Stimulated activated CD4-positive, alpha-beta T cell treated with anti-CD3 and anti-CD28 coated beads, Interleukin-1b, Interleukin-23, amount 100 ng/mL, for 24 hours (primary cell): ENCODE measurements at regions not wholly inside any gene's neighbourhood (a gene's known extent, or its start where the extent isn't known, plus 50 kb on each side); places are given as distances from the start of the nearest gene placed in this dataset.

ENCODE experiments used
- DNase-seq, 4 experiments: peaks; one replicate each; pipeline ENCODE4 v3.0.0-alpha.2; 2020; ENCODE audit warnings: low read depth in 4 of 4, low spot score in 1 of 4

DNA sequence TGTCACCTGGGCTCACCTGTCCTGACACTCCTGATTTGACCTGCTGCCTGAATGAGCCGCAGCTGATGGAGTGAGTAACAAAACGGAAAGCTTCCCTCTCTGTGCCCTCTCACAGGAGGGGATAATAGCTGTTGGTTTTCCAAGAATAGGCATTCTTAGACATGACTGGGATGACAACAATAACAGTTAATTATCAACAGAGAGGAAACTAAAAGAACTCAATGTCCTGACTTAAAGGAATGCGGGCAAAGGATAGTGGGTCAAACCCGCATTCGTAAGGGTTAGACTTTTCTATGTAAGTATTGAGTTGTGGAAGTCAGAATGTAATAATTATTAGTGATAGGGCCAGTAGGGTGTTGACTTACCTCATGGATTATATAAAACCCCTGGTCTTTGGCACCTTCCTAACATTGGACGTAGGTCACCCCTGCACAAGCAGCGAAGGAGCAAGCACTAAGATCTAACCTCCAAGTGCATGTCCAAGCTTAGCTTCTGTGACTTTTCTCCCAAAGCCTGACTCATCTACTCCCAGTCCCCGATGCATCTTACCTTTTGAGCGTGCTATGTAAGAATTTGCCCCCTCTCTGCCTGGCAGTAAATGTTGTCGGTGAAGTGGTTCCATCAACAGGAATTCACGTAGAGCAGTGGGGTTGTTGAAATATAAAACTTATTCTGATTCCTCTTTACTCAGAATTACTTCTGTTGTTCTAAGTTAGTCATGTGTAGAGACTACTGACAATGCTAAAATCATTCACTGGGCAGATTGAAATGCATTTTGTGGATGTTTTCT lies 442.3 kb downstream of the FGF9 start:
- no peak for DNase-seq

DNA sequence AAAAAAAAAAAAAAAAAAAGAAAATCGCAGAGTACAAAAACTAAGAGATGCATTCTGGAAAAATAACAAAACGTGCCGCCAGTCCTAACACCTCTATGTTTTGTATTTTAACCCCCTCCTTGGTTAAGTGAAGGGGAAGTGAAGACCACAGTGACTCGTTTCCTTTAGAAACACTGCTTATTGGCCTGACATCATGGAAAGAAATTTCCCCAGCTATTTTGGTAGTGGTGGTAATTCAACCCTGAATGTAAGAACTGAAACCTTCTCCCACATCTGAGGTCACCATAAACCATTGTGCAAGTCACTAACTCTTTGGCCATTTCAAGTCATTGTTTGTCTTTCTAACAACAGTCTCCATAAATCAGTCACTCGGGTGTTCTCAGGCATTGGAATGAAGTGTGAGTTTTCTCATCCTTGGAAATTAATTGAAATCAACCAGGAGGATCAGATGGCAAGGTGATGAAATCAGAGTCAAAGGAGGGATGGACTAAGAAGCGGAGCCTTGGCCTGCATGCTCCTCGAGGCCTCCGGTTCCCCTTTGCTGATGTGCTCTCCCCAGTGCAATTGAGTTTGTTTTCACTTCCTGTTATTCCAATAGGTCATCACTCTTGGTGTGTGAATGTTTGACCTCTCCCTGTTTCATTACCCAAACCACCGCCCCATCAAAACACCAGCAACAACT lies 443.9 kb downstream of the FGF9 start:
- DNase-seq, result no peak

DNA sequence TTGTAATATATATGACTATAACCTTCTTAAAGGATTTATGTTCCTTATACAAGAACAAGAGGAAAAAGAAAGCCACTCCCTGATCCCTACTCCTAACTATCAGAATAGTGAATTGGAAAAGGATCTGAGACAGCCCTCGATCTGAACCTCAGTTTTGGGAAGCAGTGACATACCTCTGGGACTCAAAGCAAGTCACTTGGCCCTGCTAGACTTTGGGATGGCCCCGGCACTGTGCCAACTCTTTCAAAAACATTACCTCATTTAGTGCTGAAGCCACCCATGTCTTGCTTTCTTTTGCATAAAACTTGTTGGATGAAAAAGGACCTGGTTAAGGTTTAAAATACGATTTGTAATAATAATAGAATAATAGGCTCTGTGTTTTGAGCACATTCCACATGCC lies 447.3 kb downstream of the FGF9 start:
- DNase-seq, result no peak

DNA sequence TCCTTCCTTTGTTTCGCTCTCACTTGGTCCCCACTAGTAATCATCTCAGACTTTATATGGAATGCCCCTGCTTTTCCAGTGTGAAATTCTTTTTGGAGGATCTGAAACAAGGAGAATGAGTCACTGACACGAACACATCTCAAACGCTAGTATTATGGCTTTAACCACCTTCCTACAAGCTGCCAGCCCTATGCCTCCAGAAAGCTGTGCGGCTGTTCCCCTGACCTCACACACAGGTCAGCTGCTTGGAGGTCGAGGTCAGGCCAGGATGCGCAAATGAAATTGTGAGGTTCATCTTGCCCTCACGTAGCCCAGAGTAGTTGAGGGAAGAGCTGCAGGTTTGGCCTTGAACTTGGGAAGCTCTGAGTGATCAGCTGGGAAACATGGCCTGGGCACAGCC lies 449.8 kb downstream of the FGF9 start:
- no peak for DNase-seq

DNA sequence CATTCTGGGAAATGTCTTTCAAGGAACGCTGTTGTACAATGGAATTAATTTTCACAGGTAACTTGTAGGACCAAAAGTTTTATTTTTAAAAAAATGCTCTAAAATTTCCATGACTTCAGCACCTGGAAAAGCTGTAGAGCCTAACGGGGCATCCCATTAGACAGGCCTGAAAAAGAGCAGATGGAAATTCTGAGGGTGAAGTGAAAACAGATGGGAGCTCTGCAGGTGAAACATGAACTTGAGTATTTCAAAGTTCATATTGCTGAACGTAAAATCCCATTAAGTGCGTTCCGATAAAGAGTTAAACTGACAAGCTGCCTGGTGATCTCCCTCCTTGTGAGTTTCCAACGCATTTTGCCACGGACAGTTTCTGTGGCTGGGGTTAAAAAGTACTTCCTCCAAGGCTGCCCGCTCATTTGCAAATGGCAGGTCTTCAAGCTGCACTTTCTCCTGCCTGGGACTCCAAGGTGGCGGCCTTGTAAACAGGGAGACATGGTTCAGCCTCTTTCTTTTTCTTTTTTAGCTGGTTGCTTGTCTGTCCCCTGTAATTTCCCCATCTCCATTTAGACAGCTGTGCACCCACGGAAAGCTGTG lies 450.4 kb downstream of the FGF9 start:
- DNase-seq, result no peak

DNA sequence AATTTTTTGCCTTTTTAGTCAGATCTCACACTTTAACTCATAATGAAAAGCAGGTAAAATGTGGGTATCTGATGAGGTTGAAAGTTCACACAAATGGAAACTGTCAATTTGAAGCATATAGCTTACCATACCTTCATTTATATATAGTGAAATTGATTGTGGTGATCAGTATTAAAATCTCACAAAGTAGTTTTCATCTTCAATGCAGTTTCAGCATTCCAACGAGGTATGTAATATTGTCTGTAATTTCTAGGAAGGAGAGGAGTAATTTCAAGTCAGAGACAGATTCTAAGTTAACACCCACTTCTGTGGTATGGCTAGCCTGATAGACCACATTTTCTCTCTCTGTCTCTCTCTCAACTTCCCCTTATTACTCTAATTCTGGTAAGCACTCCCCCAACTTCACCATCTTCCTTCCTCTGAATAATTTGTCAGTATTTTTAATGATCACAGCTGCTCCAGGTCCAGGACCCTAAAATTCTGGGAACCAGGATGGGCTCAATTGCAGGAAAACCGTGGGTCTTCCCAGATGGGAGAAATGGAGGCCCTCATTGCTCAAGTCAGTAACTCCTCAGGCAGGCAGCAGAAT lies 455.7 kb downstream of the FGF9 start:
- DNase-seq, result no peak

DNA sequence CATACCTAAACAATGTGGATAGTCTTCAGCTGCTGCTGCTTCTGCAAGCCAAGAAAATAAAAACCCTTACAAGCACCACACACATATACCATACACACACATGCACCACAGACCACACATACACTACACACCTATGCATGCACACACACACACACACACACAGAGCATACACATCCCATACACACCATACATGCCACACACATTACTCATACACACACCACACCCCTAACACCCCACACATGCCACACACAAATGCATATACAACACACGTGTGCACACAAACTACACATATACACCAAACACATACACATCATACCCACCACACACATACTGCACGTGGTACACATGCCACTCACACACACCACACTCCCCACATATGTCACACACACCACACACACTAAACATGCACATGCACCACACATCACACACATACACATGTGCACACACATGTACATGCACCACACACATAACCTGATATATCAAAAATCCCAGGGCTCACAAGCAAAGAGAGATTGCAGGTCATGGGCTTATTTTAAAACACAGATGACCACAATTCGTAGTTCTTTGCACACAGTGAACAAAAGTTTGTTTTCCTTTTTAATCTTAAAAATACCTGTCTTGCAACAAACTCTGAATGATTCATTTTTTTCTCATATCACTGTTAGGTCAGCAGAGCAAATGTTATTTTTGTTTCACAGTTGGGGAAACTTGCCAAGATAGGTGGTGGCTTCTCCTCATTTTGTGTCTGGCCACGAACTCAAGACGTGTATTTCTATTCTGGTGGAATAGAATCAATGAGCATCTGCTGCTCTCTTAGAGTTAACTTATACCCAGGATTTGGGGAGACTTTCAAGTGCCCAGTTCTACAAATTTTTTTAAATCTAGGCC lies 456.6 kb downstream of the FGF9 start:
- DNase-seq, result no peak

DNA sequence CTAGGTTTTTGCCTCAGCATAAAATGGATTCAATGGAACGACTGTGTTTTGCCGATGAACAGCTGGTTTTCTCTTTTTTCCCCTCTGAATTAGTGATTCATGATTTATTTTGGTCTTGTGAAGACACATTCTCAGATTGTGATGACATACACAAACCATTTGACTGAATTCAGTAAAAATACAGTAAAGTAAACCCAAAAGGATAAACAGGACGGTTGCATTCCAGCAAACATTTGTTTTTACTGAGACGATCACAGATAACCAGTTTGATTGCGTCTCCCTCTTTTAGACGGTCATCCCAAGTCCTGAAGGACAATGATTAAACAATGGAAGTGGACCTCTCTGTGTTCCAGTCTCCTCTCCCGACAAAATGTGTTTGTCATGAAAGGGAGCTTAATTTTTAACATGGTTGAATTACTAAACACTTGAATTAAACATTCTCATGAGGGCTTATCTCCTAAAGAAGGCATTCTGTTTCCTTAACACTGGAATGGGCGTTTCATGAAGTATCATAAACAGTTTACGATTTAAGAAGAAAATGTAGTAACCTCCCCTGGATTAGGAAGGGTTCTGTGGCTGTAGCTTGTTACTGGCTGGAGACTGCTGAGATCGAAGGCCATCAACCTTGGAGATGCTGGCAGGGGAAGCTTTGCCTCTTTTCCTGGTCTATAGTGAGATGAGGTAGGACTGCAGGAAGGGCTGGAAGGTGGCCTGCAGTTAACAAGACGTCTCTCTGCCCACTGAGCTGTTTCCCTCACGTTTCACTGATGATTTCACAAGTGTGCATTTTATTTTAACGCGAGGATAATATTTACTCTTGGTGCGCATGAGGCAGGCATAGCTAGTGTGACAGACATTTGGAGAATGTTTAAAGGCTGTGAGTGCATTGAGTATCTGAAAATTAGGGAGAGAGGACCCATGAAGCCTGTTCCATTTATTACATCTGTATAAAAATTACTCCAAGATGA lies 457.9 kb downstream of the FGF9 start:
- DNase-seq, result no peak

DNA sequence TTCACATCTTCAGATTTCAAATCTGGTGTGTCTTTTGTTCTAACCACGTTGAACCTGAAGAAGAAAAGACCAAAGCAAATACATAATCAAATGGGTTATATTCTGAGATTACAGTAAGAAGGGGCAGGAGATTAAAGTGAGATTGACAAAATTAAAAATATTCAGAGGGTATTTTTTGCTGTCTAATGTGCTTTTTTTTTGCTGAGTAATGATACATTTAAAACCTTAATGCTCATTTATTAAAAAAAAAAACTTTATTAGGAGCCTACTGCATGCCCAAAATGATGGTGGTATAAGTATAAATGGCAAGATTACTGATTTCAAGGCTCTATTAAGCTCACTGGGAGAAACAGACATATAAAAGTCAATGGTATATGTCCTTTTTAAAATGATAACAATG lies 459.4 kb downstream of the FGF9 start:
- no peak for DNase-seq

DNA sequence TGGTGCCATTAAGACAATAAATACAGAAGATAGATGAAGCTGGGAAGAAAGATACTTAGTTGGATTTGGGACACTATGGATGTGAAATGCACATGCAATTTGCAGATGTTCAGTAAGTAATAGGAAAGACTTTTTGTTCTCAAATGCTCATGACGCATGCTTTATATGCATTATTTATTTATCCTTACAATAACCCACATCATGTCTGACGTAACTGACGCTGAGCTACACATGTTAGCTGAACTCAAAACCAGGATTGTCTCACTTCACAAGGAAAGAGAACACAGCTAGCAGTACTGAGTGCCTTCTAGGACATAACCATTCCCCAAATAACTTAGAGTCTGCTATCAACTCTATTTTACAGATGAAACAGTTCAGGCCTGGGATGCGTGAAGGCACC lies 463.4 kb downstream of the FGF9 start:
- DNase-seq, result no peak

DNA sequence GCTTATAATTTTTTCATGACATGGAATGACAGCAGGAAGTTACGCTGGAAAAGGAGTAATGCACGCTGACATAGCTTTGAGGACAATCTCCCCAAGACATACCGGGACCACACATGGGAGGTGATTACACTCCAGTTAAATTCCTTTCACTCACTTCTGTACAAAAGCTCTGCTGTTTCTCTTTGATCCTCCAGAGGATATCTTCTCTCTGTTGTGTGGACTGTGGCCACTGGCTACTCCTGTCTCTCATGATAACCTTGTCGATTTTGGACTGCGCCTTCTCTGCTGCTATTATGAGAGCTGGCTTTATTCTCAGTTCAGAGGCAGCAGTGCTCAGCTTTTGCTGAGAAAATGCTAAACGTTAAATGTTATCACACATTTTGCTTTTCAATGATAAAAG lies 464.6 kb downstream of the FGF9 start:
- no peak for DNase-seq

DNA sequence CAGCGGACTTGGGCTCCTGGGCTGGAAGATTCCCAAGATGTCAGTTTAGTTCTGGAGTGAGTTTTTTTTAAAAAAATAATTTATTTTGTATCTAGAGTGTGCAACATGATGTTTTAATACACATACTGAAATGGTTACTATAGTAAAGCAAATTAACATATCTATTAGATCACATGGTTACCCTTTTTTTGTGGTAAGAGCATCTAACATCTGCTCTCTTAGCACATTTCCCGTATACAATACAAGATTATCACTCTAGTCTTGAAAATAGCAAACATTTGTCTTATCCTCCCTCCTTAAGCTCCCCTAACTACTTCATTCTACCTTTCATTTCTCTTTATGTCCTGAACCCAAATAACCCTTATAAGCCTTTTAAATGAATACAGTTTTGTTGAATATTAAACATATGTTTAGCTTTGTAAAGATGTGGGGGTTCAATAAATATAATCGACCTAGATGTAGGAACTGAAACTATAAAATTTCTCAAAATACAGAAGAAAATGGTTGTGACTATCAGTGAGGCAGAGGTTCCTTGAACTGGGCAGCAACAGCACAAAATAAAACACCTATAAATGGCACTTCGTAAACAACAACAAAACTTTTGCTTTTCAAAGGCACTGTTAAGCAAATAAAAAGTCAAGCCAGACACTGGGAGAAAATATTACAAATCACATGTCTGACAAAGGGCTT lies 466.6 kb downstream of the FGF9 start:
- DNase-seq, result no peak

DNA sequence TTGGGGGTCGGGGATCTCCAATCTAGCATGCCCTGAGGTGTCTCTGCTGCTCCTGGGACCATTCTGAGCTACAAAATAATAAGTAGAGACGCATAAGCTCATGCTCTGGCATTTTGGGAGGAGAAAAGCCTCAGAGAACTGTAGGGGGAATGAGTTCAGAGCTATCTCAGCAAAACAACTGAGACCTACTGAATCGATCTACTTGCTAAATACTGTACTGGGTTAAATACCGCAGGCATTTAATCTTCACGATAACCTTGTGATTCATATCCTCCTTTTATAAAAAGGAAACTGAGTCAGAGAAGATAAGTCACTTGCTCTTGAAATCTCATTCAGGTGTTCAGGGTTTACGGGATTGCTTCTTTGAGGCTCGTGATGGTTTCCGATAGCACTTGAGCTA lies 468.1 kb downstream of the FGF9 start:
- DNase-seq, result no peak

DNA sequence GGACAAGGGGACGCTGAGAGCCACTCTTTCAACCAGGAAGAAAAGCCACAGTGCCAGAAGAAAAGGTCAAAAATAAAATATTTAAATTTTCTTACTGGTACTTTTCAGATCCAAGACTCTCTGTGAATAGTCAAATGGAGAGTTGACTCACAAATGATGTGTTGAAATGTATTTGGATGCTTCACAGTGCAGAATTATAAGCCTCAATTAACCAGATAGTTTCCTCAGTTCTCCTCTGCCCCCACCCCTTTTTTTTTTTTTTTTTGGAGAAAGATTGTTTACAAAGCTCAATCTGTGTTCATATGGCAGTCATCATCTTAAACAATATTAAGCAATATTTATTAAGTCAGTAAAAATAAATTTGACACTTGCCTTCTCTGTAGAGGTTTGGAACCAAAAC lies 470.8 kb downstream of the FGF9 start:
- DNase-seq, result no peak

DNA sequence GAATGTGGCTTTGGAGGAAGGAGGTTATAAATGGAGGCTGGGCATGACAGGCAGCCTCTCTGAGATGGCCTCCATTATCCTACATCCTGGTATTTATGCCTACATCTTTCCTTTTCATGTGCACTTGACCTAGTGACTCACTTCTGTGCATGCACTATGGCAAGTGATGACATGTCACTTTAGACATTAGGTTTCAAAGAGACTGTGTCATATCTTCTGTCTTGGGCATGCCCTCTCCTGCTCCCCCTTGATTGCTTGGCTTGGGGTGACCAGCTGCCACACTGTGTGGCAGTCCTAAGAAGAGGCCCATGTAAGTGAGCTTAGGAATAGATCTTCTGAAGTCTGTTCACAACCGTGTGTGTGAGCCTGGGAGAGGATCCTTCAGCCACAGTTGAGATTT lies 472.8 kb downstream of the FGF9 start:
- no peak for DNase-seq

DNA sequence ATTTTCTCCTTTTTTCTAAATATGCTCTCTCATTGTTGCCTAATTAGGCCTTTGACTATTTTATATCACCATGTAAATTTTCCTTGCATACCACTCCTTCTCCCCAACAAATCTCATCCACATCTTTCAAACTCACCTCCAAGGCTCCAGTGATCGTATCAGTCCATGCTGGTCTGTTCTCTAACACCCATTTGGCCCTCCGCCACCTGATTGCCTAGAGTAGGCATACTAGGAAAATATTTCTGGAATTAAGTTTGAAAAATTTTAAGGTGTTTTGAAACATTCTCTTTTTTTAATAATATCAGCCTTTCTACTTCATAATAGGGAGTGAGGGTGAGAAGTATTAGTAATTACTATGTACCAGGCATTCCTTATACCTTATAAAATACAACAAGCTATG lies 473.9 kb downstream of the FGF9 start:
- no peak for DNase-seq

DNA sequence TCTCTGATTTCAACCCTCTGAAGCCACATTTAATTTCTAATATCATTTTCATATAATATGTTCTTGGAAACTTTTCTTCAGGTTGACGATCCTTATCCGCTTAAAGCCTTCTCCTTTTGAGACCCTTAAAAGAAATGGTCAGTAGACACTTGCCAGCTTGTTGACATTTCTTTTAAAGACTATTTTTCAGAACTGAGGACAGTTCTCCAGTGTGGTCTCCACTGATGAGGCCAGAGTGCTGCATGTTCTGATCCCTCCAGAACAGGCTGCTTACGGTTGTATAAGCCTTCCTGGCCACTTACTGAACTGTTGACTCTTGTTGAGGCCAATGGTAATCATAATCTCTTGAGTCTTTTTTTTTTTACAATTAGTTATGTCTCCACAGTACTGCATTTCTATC lies 477.3 kb downstream of the FGF9 start:
- no peak for DNase-seq

DNA sequence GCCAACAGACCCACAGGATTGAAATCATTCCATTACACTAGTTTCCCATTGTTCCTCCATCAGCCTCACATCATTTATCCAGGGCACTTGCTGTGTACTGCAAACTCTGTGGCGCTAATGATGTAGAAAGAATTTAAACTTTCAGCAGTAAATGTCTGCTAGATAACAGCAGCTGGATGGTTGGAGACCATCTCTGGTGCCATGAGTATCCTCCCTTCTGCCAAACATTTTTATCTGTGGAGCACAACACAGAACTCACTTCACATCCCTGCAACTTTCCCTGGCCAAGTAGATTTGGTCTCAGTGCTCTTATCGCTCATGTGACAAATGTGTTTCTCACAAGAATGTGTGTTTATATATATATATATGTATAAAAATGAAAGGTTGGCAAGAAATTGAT lies 481.9 kb downstream of the FGF9 start:
- DNase-seq, result no peak

DNA sequence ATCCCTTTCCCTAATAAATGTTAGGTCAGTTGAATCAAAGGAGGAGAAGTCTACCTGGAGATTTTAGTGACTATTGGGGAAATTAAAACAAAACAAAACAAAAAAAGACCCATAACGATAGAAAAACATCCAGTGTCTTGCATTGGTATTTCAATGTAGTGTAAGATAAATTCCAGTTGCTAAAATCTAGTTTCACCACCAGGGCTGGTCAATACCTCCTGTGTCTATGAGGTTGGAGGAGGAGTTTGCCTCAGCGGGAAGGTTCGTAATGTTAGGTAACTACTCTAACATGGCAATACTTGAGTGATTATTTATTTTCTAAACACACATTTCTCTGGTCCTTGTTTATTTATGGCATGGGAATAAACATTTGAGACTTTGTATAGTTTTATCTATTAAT lies 483.2 kb downstream of the FGF9 start:
- no peak for DNase-seq
